Activated effector memory CD4-positive, alpha-beta T cell treated with anti-CD3 and anti-CD28 coated beads, Interleukin-2, amount 50 U/mL, for 16 hours (primary cell): ENCODE measurements at regions not wholly inside any gene's neighbourhood (a gene's known extent, or its start where the extent isn't known, plus 50 kb on each side); places are given as distances from the start of the nearest gene placed in this dataset.

ENCODE experiments used
- DNase-seq: peaks from one replicate; pipeline ENCODE4 v3.0.0-alpha.2; 2020

DNA sequence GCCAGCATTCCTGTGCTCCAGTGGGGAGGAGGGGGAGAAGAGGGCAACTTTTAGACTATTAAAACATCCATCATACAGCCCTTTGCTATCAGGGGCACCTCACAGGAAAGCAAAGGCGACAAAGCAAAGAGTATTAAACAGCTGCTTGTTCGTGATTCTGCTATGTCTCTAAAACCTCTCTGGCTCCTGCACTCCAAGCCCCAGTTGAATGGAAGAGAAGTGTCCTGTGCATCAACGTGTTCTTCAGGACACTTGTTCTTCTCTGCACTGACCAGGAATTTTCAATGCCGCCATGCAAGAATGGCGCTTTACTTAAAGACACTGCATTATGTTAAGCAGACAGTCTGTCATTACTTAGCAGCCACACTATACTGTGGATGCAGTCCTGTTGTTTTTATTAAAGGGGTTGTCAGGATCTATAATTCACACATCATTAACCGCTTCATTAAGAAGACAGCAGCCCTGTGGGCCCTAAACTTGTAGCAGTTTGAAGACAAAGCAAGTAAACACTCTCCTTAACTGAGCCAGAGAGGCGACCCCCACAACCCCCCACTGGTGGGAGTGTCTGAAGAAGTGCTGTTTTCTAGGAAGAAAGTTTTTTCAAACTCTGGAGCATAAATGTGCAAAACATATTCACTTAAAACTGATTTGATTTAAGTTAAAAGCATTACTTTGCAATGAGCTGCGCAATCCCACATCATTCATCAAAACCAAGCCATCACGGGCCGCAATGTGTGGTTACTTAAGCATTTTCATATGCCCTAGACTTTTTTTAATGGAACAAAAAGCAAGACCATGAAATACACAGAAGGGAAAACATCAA lies 164.5 kb downstream of the ZNF608 start:
- DNase-seq = no peak

DNA sequence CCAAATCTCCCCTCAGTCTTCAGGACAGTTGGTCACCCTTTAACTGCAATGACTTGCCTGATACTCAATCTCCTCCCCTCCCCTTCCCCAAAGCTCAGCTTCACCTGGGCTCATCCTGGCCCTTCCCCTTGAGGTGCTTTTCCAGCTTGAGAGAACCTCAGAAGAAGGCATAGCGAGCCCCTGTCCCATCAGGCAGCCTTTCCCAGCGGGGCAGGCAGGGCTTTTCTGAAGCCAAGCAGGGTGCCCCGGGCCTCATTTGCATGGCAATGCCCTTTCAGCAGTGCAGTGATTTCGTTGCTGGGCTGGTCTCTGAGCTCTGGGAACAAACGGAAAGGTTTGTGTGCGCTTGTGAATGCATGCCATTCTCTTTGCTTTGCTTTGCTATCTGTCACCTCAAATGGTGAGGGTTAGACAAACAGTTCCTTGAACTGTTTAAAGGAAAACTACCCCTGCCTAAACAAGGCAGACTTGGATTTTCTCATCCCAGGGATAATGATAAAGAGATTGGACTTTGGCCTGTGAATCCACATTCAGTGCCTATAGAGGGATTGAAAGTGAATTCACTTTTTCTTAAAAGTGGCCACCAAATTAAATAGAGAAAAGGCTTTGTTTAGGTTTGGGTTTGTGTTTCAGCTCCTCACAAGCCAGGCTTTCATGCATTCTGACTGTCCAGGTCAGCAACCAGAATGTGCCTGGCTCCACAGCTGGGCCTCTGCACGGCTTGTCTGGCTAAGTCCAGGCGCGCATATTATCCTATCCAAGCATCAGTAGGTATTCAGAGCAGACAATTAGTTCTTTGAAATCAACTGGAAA lies 165.3 kb downstream of the ZNF608 start:
- DNase-seq = no peak

DNA sequence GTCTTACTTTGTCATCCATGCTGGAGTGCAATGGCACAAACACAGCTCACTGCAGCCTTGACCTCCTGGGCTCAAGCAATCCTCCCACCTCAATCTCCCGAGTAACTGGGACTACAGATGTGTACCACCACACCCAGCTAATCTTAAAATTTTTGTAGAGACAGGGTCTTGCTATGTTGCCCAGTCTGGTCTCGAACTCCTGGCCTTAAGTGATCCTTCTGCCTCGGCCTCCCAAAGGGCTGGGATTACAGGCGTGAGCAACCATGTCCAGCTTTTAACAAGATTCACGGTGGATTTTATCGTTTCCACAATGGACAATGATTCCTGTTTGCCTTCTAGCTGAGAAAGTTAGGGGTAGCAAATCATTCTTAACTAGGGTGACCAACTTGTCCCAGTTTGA lies 165.9 kb downstream of the ZNF608 start:
- no peak for DNase-seq

DNA sequence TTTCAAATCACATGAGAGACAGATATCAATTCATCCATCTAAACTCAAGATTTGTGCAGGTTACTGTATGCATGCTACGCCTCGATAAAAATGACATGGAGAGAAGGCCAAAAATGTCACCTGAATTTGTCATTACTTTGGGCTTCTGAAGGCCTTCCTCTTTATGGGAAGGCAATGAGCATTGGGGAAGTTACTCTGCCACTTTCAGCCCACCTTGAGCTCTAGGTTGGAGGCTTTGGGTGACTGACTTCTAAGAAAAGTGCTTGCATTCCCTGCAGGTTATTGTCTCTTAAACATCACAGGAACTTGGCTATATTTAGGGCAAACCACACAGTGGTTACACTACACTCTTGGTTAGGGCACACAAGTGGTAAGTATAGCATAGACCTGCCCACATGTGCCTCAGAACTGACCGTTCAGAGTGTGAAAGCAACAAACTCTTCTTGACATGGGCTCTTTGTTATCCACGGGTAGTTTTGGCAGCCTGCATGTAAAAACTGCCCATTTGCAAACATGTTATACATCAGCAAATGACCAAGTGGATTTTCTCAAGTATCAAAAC lies 169.5 kb downstream of the ZNF608 start:
- DNase-seq = no peak

DNA sequence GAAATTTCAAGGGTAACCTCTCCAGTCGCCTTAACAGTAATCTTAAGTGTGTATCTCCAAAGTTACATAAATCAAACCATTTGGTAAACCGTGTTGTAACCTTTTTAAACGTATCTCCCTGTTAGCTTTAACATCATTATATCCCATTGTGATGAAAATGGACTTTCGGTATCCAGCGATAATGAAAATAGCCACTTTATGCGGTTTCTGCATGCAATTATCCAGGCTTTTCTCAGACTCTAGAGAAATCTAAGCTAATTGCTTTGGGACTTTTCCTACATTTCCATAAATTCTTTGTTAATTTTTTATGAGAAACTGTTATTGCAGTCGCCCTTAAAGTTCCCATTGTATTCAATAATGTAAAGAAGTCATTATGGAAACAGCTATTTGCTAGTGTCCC lies 170.7 kb downstream of the ZNF608 start:
- DNase-seq = no peak

DNA sequence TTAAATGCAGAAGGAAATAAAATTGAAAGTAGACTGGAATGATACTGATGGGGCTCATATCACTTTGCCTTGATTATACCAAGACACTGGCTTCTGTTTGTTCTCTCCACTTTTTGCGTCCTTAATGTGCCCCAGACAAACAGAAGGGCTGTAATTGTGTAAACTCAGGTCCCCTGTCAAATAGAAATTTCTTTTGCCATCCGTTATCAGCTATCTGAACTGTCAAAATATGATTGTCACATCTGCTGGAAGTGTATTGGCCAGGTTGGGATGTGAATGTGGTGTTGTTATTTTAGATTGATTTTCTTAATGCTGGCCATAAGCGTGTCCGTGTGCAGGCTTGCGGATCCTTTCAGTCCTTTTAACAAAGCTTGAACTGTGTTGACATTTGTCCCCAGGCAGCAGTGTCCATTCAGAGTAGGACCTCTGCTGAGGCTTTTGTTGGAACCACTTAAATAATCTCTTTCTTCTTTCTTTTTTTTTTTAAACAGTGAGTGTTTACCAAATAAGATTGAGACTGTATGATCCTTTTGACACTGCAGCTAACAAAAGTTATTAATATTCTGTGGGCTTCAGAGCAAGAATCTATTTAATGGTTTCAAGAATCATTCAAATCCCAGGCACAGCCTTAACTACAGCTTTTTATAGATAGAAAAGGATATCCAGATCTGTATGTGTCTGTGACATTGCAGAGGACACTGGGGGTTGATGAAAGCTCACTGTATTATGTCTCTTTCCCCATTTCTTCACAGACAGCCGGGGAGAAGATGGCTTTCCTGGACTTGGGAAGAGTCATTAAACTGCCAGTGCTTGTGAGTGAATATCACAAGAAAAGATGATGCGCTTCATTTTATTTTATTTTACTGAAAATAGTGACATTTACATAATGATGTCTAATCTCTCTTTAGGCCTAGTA lies 171.7 kb downstream of the ZNF608 start:
- no peak for DNase-seq

DNA sequence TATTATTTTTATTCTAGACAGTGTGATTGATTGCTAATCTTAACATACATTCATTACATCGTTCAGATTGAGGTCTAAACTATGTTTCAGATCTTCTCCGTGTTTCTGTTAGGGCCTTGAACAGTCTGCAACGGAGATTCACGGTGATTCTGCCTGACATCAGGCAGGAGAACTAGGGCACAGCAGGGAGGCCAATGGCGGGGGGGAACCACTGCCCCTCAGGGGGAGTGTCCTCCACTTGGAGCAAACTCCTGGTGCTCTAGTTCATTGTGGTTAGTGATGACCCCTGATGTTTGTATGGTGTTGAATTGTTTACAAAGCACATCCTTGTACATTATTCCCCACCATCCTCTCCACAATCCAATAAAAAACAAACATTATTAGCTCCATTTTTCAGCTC lies 173.5 kb downstream of the ZNF608 start:
- no peak for DNase-seq

DNA sequence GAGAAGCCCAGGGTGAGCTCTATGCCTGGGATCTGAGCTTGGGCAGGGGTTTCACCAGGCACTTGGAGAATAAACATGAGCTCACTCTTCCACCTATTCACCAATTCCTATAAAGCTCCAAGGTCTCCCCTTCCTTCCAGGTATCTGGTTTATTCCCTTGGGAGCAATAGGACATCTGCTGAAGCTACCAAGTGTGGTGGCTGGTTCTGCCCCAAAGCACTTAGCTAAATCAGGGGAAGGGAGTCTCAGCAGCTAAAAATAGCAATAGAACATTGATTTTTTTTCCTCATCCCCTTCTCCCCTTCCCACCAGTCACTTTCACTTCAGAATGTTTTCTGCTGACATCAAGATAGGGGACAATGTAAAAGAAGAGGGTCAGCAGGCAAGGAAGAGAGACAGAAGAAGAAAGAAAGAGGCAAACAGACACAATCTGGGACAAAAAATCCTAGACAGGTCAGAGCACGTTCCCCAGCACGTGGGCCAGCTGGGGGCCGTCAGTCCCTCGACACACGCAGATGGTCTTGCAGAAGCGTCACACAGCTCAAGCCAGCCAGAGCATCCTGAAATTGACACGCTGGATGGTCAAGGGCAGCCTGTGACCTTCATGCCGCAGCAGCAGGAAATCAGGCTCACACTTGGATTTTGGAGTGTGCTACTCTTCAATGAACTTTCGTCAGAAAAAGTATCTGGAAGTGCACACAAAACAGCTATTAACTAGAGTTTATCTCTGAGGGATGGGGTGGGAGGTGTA lies 176.0 kb downstream of the ZNF608 start:
- no peak for DNase-seq

DNA sequence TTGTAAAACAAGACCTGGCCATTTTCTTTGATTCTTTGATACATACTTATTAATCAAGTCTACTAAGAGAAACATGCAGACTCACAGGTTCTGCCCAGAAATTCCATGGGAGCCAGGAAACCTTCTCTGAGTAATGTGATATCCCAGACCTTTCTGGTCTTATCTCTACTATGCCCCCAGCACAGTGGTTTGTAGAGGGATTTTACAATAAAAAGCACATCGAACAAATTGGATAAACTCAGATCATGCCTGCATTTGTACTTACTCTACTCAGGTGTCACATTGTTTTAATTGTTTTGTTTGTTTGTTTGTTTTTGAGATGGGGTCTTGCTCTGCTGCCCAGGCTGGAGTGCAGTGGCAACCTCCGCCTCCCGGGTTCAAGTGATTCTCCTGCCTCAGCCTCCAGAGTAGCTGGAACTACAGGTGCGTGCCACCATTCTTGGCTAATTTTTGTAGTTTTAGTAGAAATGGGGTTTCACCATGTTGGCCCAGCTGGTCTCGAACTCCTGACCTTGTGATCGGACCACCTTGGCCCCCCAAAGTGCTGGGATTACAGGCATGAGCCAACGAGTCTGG lies 179.5 kb downstream of the ZNF608 start:
- no peak for DNase-seq

DNA sequence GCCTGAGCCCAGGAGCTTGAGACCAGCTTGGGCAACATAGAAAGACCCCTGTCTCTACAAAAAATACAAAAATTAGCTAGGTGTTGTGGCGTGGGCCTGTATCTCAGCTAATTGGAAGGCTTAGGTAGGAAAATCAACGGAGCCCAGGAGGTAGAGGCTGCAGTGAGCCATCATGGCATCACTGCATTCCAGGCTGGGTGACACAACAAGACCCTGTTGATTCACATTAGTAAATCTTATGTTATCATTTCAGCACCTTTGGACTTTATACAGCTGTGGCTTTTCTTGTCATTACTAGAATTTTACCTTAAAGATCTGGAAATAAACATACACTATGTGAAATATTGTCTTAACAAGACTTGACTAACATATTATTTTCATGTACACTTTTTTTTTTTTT lies 185.0 kb downstream of the ZNF608 start:
- DNase-seq = no peak

DNA sequence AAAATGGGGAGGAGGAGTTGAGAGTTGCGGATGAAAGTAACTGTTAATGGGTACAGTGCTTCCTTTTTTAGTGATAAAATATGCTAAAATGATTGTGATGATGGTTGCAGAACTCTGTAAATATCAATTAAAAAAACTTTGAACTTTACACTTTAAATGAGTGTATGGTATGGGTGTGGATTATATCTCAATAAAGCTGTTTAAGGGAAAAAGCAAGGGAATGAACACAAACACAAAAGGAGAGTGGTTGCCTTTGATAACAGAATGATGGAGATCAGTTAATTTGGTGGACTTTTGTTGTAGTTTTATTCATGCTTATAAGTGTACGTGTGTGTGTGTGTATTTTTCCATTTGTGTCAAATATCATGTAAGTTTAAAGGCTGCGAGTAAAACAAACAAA lies 186.1 kb downstream of the ZNF608 start:
- DNase-seq = no peak

DNA sequence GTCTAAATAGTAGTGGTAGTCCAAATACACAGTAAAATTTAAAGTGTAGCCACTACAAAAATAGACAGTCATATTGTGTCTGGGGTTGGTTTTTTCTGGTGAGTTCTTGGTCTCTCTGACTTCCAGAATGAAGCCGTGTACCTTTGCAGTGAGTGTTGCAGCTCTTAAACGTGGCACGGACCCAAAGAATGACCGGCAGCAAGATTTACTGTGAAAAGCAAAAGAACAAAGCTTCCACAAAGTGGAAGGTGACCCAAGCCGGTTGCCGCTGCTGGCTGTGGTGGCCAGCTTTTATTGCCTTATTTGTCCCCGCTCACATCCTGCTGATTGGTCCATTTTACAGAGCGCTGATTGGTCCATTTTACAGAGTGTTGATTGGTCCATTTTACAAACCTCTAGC lies 188.7 kb downstream of the ZNF608 start:
- DNase-seq = no peak

DNA sequence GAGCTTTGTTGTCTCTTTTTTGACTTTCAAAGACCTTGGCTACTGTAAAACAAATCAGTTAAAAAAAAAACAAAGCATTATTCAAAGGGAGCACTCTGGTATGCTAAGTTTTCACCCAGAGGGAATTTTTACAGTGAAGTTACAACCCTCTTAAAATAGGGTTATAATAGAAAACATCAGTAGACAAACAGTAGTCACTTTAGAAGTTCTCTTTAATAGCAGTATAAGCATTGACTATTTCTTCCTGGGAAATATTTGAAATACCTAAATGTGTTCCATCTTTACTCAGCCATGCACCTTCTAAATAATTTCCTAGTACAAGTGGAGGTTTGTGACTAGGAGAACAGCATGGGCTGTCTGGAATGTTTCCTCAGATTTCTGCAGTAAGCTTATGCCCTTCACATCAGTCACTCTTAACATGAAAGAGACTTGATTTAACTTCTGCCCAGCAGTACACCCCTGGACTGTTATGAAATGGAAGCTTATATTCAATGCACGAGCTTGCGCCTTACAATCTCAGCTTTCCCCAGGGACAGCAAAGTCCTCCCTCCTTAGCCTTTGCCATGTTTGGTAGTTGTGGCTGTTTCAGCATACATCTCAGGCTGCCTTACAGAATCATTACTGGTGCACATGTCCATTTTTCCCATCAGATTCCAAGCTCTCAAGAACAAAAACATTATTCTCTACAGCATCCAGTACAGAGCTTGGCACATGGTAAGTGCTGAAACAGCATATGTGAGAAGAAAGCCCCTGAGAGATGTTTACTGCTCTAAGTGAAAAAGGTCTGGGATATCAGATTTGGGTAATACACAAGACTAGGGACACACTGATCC lies 191.5 kb downstream of the ZNF608 start:
- DNase-seq = no peak

DNA sequence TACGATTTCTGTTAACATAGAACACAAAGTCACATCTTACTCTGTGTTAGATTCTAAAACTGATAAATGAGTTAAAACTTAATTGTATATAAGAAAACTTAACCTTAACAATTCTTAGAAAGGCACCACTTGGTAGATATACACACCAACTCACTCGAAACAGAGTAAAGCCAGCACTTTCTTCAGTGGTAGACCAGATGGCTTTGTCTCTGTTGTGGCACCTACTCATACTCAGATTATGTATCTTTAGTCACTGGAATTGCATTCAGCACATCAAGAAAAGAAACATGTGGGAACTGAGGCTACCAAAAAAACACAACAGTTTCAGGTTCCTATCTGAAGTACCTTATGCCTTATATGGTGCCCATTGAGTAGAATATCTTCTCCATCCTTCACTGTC lies 192.5 kb downstream of the ZNF608 start:
- no peak for DNase-seq

DNA sequence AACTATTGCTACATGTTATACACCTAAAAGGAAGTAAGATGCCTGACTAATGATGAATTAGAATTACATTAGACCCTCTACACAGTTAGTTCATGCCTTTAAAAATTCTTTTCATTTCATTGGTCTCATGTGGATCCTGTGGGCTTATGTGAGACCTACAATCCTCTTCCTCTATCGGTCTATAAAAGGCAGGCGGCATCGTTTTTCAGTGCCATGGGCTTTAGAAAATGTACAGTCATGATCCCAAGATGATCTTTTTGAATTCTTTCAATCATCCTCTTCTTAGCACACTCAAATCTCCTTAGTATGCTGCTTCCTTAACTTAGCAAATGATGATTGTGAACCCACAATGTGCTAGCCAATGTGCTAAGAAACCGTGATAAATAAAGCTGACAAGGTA lies 193.9 kb downstream of the ZNF608 start:
- DNase-seq = no peak

DNA sequence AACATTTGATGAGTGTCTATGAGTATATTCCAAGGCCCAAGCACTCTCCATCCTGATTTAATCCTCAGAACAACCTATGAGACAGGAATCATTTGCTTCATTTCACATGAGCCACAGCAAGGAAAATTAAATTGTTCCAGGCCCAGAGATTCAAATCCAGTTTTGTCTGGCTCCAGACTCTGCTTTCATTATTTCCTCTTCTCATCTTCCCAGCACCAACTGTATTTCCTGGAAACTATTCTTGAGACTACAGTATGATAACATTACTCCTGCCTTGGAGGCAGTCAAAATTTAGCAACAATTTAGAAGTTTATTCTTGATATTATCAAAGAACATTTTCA lies 194.5 kb downstream of the ZNF608 start:
- DNase-seq = no peak

DNA sequence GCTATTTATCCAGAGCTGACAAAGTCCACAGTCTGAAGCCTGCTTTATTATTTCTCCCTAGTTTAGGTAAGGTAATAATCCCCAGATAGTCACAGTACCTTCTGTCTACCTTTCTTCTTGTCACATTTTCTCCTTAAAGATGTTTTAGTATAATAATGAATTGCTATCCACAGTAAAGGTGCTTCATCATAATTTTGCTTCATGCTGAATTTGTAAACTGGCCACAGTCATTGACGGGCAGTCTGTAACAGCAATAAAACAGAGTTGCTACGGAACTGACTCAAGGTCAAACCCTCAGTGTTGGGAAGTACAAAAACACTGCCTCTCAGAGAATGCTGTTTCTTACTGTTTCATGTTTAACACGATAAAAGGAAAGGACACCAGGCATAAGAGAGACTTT lies 195.7 kb downstream of the ZNF608 start:
- DNase-seq = no peak

DNA sequence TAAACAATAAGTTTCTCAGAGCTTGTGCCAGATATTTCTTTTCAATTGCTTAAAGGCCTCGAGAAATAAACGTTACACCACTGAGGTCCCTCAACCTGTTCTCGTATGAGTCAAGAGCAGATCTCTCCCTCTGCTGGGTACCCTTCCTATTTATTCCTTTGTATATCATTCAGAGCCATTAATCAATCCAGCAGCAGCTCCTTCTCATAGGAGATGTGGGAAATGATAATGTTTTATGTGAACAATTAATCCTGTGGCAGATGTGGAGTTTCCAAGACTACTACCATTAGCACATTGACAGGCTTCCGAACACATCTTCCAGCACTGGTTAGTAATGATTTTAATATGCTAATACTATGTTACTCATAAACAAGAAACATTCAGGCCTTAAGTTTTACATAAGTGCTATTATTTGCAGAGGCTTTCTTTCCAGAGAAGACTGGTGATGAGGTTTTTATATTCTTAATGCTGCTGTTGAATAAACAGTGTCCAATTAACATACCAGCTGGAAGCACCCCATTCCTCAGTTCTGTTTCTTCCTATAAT lies 196.5 kb downstream of the ZNF608 start:
- DNase-seq = no peak

DNA sequence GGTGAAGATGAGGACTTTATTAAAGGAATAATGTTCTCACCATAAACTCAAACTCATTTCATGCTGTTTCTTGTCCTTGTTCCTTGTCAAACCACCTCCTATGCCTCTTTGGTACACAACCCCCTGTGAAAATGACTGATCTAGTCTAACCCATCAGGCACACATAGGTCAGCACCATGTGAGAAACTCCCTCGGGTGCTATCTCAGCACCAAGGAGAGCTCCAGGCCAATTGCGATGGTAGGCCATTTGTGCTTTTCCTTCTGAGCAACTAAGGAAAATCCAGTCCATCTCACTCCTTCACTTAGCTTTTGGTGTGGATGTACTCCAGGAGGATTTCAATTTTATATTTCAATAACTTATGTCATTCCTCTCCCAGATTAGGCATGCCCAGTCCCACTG lies 199.8 kb downstream of the ZNF608 start:
- DNase-seq = no peak

DNA sequence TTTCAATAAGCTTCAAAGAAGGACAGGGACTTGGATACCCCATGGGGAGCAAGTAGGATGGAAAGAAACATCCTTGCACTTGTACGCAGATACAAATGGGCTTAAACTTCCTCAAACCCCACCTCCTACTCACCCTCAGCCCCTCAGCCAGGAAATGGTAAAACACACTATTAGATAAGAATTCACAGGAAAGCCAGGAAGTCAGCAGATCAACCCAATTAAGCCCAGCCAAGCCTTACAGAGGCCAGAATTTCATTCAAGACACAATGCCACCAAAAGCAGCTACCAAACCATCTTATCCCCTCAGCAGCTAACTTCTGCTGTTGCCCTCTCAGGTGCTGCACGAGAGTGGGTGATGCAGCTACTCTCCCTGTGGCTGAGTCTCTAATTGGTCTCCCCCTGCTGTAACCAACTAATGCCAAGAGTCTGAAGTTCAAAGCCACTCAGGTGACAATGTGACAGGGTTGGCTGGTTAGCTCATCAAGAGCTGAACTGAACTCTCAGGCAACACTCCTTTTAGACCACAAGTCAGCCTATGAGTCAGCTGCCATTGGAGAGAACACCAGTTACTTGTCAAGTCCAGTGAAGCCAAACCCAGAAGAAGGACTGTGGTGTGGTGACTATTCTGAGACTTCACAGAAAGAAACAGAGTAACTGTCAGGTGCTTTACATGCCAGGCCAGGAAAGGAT lies 201.9 kb downstream of the ZNF608 start:
- DNase-seq = no peak
